Amygdala (tissue), 56 donors: ENCODE measurements at regions not wholly inside any gene's neighbourhood (a gene's known extent, or its start where the extent isn't known, plus 50 kb on each side); places are given as distances from the start of the nearest gene placed in this dataset.
"Not testable (repeated sequence)": the region's sequence is repeated elsewhere in the genome, so short reads cannot be mapped to it uniquely, and the experiment has no call there.

Experiments used
- DNase-seq, 56 donors: peaks; one replicate each; lab custom pipeline; 2025; lab: John Stamatoyannopoulos, UW

DNA sequence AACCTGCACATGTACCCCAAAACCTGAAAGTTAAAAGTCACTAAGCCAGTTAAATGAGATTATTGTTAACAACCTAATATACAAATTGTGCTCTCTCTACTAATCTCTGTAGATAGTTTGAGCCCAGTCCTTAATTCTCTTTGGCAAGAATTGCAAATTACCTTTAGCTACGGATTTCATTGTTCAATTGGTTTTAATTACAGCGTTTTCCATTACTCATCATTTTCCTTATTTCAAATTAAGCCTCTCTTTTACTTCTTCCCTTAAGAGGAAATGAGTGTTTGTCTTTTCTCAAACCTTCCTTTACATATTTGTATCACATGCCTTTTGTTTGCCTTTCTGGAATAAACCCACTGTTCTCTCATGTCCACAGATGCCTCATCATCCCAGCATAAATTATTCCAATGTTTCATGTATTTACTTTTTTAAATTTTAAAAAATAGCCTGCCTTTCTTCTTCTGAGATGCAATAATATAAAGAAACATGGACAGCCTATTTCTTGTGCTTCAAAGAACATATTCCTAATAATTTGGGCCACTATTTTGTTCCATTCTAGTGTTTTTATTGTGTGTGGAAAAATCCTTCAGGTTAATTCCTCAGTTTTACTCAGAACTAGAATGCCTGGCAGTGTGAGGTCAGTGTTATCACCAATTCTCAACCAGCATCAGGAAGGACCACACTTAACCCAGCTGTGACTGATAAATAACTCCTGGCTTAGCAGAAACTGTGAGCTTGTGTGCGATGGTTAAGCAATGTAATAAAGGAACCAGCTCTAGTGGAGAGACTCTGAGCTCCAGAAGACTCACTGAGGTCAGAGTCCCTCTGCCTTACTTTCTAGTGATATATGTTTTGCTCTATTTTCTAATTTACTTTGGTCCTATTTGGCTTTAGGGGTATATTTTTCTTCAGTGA lies 600.5 kb downstream of the LTN1 start:
- DNase-seq = no peak

DNA sequence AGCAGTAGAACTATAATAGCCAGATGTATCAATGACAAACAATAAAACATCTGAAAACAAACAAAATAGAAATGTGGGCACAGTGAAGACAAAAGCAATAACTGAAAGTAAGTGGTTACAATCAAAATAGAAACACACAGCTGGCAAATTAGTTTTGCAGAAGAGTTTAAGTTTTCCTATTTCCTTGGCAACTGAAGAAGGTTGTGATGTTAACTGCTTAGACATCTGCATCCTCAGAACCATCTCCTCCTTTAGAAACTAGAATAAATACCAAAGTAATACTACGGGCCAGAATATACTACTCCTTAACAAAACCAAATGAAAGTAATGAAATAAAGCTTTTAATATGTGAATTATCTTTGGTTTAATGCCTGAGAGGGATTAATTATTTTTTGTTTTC lies 605.5 kb downstream of the LTN1 start:
- no peak for DNase-seq

DNA sequence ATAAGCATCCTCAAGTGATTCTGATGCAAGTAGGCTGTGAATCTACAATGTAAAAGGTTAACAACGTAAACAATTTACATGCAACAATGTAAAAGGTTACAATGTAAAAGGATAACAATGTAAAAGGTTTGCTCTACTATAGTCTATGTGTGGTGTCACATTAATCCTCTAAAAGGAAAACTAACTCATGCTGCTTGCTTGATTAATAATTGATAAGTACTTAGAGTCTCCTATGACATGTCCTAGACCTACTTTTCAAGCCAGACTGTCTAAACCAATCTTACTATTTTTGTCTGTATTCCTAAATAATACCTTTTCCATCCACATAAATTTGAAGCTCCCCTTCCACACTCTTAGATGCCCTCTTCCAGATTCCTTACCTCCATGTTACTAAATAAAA lies 606.8 kb downstream of the LTN1 start:
- no peak for DNase-seq

DNA sequence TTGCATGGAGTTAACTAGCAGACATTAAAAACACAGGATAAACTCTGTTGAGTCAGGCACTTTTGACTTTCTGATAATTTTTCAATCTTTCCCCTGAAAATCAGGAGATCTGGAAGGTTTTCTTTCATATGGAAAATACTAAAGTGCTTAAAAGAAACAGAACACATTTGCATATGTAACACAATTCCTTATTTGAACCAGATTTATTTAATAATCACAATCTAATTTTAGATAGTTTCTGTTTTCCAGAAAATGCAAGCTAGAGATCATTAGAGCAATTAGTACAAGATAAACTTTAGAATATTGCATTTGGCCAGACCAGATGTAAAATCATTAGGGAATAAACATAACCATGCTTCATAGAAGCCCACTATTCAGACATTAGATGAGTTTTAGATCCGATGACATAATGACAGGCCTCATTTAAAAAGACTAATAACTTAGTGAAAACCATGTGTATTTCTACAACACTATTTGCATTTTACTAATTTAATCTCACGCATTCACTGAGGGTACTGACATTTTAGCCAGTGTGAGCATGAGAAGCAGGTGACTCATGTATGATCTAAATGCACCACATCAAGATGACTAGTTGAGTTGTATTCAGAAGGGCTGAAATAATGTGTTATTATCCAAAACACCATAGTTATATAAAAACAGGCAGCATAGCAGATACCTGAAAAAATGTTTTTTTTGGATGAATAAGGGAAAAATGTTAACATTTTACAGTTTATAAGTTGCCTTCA lies 611.5 kb downstream of the LTN1 start:
- not testable (repeated sequence) for DNase-seq

DNA sequence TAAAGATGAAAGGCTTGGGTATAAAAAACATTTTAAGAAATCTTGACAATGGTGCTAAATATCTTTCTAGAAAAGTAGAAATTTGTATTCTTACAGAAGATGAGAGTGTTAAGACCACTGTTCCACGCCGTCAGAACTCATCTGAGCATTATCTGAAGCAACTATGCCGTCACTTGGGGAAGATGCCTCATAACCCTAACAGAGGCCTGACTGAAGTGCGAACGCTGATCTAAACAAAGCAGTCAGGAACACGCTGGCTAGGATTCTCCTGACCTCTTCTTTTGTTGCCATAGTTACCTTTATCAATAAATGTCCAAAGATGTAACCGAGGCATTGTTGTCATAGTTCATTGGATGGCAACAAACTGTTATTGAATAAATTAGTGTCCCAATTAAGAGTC lies 612.4 kb downstream of the LTN1 start:
- DNase-seq = no peak

DNA sequence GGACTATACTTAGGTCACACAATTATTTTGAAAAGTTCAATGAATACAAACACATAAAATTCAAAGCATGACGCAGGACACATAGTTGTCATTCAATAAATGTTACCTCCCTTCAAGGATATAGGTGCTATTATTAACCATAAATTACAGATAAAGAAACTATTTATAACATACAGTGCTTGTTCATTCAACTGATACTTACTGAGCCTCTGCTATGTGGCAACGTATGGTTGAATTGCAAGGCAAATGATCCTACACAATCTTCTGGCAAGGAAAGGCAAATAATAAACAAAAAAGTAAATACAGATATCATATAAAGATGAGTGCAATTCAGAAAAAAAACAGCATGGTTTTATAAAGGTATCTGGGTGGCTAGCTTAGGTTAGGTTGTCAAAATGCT lies 614.7 kb downstream of the LTN1 start:
- no peak for DNase-seq

DNA sequence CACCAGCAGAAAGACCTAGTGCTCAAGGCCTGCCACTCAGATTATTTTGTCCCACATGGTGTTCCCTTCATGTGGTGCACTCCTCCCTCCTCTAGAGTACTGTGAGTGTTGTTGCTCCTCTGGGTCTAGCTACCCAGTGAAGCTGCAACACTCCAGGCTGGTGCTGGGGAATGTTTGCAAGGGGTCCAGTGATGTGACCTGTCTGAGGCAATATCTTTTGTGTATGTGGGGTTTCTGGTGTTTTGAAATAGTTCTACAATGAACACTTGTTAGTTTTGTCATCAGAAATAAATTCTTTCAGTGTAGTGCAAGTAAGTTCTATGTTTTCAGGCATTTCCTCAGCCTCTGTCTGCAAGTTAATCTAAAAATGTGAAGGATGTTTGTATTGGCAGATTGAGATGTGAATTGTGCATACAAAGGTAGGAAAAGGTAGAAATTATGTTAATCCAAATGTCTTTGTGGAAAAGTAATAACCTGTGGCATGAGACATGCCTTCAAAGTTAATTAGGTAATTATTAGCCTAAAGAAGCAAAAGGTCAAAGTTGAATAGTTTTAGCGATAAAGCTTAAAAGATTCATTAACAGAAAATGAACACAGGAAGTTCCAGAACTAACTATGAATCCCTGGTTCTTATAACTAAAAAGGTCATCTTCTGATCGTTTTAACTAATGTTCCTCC lies 616.8 kb downstream of the LTN1 start:
- no peak for DNase-seq

DNA sequence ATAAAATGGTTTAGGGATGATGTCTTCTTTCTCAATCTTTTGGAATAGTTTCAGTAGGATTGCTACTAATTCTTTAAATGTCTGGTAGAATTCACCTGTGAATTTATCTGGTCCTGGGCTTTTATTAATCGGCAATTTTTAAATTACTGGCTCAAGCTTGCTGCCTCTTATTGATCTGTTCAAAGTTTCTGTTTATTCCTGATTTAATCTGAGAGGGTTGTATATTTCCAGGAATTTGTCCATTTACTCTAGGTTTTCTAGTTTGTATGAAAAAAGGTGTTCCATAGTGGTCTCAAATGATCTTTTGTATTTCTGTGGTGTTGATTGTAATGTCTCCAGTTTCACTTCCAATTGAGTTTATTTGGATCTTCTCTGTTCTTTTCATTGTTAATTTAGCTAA lies 617.8 kb downstream of the LTN1 start:
- DNase-seq = no peak

DNA sequence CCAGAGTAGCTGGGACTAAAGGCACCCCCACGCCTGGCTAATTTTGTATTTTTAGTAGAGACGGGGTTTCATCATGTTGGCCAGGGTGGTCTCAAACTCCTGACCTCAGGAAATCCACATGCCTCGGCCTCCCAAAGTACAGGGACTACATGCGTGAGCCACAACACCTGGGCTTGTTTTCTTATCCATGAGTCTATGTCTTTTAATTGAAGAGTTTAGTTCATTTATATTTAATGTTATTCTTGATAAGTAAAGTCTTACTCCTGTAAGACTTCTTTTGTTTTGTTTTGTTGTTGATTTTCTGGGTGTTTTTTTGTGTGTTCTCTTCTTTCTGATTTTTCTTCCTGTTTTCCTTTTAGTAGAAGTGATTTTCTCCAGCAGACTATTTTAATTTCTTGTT lies 621.0 kb downstream of the LTN1 start:
- no peak for DNase-seq

DNA sequence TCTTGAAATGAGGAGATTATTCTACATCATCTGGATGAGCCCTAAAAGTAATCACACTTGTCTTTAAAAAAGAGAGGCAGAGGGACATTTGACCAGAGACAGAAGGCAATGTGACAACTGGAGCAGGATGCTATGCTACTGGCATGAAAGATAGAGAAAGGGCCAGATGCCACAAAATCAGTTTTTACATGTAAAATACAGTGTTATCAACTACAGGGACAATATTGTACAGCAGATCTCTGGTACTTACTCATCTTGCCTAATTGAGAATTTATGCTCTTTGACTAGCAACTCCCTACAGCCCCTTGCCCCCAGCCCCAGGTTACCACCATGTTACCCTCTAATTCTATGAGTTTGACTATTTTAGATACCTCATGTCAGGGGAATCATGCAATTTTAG lies 633.4 kb downstream of the LTN1 start:
- no peak for DNase-seq

DNA sequence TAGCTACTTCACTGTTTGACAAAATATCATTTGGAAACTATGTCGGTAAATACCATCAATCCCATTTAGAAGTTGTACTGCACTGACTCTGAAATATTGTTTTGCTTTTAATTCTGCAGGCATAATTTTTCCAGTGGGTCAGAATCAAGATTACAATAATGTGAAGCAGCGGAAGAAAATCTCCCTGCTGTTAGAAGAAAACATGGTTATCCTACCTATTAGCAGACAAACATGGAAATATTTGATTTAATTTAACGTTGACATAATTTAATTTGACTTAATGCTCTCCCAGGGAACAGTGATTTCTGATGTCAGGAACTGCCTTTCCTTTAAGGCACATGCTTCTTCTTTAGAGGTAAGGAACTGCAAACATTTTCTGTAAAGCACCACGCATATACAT lies 634.0 kb downstream of the LTN1 start:
- DNase-seq = no peak

DNA sequence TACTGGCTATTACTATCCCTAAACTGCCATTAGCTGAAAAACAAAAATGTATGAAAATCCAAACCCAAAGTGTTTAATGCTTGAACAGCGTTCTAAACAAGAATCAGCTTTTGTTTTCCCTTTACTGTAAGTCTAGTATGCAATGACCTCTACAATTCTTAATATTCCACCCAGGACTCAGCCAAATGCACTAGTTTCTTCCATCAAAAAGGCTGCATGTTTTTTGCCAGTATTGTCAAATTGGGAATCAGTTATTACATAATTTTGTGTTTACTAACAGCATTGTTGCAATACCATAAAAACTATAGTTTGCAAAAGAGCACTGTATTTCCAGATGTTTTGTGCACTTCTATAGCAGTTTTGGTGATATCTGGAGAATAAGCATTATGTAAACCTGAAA lies 634.5 kb downstream of the LTN1 start:
- no peak for DNase-seq

DNA sequence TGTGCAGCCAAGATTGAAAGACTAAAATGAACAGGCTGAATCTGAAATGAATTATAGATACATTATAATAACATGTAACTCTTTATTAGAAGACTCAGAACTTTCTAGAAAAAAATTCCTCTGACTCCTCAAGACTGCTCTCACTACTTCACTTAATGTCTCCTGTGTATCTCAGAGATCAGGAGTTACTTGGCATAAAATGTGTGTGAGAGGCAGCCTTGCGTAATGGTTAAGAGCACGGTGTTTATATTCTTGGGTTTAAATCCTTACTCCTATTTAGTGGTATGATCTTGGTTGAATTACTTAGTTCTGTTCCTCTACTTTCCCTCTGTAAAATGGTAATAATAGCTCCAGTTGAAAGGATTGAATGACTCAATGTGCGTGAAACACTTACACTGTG lies 634.9 kb downstream of the LTN1 start:
- no peak for DNase-seq

DNA sequence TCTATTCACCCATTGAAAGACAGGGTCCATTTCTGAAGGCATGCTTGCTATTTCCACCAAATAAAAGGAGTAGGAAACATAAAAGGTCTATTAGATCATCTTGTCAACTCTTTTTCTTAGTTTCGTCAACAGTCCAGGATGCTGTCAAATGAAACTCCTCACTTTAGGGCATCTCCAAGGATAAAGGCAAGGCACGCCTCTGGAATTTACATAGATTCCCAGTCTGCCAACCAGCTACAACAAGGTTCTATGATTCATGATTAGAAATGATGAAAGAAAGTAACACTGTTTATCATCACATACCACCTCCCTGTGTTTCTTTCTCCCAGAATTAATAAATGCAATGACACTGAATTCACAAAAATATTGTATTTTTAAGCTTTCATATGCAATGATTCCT lies 636.3 kb downstream of the LTN1 start:
- no peak for DNase-seq

DNA sequence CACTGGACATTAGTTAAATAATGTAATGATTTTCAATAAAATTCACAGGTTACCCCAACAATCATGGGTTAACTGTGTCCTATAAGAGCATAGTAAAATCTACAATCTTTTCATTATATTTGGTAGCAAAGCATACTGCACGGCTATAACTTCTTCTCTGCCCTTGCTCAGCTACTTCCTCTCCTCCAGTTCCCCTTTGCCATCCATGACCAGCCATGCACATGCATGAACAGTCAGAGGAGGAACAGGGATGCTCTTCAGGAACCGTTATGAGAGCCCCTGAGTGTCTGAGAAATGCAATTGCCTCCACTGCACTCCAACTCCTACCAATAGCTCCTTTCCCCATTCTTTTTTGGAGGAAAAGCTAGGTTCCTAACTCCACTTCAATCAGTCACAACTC lies 646.7 kb downstream of the LTN1 start:
- no peak for DNase-seq

DNA sequence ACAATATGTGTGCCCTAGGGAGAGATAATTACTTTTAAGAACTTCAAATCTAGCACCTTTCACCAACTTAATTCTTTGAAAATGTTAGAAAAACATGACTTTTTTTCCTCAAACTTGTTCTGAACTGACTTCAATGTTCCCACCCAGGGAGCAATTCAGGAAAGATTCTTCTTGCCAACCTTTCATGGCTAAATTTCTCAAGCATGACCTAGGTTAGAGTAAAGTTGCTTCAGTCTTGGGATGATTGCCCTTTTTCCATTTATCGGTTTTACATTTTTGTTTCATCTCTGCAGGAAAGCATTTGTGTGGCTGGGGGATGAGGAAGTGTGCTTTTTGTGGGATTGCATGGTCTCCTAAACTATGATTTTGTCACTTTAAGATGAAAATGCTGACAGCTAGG lies 647.7 kb downstream of the LTN1 start:
- DNase-seq = no peak

DNA sequence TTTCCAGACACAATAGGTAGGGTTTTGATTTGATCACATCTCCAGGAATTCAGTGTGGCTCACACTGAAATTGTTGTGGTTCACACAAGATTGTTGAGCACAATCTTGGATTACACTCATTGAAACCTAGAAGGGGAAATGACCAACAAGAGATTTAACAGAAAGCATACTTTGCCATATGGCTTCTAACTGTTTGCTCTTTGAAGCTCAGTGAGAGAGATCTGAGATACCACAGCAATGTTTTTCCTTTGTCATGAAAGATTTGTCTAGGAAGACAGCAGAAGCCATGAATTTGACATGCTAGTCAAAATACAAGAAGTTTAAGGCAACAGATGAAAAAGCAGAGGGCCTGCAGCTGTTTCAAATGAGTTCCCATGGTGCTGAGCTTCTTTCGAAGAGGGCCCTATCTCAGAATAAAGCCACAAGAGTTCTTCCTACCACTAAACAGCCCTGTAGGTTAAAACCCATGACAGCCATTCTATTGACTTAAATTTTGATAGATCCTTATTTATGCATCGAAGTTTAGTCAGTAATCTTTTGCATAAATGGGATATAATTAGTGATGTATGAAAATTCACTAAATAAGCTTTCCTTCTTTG lies 650.4 kb downstream of the LTN1 start:
- DNase-seq = no peak

DNA sequence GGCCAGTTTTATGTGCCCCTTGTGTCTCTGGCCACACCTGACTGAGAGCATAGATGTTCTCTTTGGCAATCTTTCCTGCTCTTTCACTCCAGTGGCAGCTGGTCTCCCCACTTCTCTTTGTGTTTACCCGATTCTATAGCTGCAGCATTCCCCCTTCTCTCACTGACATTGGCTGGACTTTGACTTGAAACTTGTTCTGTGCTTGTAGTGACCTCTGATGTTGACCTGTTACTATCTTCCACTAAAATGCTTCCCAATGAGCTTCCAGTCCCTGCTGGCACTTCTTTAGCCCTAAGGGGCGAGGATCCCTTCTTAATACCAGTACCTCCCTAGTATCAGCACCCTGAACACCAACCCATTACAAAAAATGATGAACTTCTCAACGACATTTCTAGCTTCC lies 653.3 kb downstream of the LTN1 start:
- no peak for DNase-seq

DNA sequence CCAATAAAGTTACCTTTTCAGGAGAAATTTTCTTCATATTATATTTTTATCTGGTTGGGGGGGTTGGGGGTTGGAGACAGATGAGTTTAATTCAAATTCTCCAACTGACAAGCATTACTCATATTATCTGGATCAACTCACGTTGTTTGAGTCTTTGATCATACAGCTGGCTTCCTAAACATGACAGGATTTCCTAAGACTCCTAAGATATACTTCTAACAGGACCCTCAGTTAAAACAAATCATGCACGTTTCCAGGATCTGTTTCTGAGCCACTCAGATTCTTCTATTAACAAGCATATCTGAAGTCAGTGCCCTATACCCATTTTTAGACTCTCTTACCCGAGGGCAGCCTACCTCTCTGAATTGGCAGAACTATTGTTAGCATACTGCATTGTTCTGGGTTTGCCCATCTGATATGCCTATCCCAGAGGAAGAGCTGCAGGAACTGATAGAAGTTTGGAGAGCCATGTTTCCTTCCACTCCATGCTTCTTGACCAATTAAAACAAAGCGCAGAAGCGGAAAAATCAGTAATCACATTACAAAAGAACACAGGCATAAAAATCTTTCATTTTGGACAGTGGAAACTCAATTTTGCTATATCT lies 653.9 kb downstream of the LTN1 start:
- no peak for DNase-seq

DNA sequence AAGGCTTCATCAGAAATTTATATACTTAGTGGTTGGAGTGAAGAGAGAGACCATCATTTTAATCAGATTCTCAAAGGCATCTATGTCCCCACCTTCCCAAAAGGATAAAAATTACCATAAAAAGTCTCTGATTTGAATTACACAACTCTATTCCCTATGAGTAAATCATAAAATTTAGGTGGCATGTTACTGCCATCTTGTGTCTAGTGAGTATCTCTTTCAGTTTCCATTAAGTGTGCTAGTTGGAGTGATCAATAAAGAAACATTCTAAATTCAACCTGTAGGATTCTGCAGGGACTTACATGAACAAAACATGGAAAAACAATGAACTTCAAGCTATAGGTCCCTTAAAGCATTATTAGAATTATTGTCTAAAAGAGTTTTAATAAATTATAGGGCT lies 655.4 kb downstream of the LTN1 start:
- no peak for DNase-seq

DNA sequence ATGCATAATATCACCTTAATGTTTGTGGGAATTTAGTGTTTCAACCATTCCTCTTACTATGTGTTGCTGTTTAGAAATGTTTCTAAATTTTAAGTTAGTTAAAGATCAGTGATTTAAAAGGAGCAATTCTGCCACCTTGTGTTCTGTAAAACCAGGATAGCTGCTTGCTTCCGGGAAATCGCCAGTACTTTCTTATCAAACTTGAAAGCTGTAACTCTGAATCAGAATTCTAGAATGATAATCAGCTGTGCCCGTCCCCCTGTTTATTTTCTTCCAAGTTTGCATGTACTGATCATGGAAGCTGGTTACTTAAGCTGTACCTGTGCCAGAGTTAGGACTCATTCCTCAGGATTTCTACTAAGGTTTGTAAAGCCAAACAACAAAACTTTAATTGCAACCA lies 656.4 kb downstream of the LTN1 start:
- peak in 14 of 56 donors; percentile 2 to 58 (median 8) for DNase-seq
